ENCODE measurements at regions not wholly inside any gene's neighbourhood (a gene's known extent, or its start where the extent isn't known, plus 50 kb on each side); places are given as distances from the start of the nearest gene placed in this dataset.

DNA sequence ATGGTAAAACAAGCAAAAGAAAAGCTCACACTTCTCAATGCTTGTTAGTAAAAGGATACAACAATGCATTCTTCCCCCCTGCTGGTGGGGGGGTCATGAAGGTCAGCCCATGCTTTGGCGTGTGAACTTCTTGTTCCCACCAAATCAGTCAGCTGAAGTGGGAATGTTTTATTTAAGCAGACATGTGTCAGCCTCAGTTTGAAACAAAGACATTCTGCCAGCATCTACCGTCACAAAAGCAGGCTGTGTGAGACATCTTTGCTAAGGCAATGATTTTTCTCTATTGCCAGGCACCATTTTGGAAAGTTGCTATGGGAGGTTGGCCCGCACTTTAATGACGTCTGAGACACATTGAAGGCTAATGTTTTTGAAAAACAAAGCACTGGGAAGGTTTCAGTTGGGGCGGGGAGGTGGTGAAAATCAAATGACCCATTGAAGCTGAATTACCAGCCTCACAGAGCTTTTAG is 206.6 kb downstream of the TLE3 start:
- H3K27ac Mint-ChIP-seq: no peak overlapping the region
- ChIA-PET CTCF (no interaction called here), POLR2A (no interaction called here)
- H3K27me3 Mint-ChIP-seq (ENCODE audit: low read depth): peaks cover 30% of the 10 kb centered on the region
- peaks cover 19% of the 10 kb centered on the region for H3K9me3 Mint-ChIP-seq
- H3K4me3 Mint-ChIP-seq: no peak overlapping the region
- DNase-seq (ENCODE audit: low spot score): no peak
- H3K36me3 Mint-ChIP-seq: peaks cover 7% of the 10 kb centered on the region
- no peak for ATAC-seq
- H3K4me1 Mint-ChIP-seq: peaks cover 17% of the 10 kb centered on the region
- TF ChIP-seq NFATC4 (CRISPR knock-in tag; IDR thresholded peaks at IDR 0.05) (no peak), PRRX2 (CRISPR knock-in tag; IDR thresholded peaks at IDR 0.05) (no peak), ZNF416 (CRISPR knock-in tag; IDR thresholded peaks at IDR 0.05) (no peak), IRF2 (CRISPR knock-in tag; IDR thresholded peaks at IDR 0.05; ENCODE audit: borderline replicate concordance, low read depth) (no peak), ATF1 (CRISPR knock-in tag; IDR thresholded peaks at IDR 0.05) (no peak)
- TF ChIP-seq, protein P1, sequence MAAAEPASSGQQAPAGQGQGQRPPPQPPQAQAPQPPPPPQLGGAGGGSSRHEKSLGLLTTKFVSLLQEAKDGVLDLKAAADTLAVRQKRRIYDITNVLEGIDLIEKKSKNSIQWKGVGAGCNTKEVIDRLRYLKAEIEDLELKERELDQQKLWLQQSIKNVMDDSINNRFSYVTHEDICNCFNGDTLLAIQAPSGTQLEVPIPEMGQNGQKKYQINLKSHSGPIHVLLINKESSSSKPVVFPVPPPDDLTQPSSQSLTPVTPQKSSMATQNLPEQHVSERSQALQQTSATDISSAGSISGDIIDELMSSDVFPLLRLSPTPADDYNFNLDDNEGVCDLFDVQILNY (CRISPR knock-in tag; IDR thresholded peaks at IDR 0.05): no peak
- TF ChIP-seq, protein P2, sequence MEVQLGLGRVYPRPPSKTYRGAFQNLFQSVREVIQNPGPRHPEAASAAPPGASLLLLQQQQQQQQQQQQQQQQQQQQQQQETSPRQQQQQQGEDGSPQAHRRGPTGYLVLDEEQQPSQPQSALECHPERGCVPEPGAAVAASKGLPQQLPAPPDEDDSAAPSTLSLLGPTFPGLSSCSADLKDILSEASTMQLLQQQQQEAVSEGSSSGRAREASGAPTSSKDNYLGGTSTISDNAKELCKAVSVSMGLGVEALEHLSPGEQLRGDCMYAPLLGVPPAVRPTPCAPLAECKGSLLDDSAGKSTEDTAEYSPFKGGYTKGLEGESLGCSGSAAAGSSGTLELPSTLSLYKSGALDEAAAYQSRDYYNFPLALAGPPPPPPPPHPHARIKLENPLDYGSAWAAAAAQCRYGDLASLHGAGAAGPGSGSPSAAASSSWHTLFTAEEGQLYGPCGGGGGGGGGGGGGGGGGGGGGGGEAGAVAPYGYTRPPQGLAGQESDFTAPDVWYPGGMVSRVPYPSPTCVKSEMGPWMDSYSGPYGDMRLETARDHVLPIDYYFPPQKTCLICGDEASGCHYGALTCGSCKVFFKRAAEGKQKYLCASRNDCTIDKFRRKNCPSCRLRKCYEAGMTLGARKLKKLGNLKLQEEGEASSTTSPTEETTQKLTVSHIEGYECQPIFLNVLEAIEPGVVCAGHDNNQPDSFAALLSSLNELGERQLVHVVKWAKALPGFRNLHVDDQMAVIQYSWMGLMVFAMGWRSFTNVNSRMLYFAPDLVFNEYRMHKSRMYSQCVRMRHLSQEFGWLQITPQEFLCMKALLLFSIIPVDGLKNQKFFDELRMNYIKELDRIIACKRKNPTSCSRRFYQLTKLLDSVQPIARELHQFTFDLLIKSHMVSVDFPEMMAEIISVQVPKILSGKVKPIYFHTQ (CRISPR knock-in tag; IDR thresholded peaks at IDR 0.05): no peak
- TF ChIP-seq, protein P3, sequence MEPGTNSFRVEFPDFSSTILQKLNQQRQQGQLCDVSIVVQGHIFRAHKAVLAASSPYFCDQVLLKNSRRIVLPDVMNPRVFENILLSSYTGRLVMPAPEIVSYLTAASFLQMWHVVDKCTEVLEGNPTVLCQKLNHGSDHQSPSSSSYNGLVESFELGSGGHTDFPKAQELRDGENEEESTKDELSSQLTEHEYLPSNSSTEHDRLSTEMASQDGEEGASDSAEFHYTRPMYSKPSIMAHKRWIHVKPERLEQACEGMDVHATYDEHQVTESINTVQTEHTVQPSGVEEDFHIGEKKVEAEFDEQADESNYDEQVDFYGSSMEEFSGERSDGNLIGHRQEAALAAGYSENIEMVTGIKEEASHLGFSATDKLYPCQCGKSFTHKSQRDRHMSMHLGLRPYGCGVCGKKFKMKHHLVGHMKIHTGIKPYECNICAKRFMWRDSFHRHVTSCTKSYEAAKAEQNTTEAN (CRISPR knock-in tag; IDR thresholded peaks at IDR 0.05): no peak
- TF ChIP-seq, protein P4, sequence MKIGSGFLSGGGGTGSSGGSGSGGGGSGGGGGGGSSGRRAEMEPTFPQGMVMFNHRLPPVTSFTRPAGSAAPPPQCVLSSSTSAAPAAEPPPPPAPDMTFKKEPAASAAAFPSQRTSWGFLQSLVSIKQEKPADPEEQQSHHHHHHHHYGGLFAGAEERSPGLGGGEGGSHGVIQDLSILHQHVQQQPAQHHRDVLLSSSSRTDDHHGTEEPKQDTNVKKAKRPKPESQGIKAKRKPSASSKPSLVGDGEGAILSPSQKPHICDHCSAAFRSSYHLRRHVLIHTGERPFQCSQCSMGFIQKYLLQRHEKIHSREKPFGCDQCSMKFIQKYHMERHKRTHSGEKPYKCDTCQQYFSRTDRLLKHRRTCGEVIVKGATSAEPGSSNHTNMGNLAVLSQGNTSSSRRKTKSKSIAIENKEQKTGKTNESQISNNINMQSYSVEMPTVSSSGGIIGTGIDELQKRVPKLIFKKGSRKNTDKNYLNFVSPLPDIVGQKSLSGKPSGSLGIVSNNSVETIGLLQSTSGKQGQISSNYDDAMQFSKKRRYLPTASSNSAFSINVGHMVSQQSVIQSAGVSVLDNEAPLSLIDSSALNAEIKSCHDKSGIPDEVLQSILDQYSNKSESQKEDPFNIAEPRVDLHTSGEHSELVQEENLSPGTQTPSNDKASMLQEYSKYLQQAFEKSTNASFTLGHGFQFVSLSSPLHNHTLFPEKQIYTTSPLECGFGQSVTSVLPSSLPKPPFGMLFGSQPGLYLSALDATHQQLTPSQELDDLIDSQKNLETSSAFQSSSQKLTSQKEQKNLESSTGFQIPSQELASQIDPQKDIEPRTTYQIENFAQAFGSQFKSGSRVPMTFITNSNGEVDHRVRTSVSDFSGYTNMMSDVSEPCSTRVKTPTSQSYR (CRISPR knock-in tag; IDR thresholded peaks at IDR 0.05): no peak

DNA sequence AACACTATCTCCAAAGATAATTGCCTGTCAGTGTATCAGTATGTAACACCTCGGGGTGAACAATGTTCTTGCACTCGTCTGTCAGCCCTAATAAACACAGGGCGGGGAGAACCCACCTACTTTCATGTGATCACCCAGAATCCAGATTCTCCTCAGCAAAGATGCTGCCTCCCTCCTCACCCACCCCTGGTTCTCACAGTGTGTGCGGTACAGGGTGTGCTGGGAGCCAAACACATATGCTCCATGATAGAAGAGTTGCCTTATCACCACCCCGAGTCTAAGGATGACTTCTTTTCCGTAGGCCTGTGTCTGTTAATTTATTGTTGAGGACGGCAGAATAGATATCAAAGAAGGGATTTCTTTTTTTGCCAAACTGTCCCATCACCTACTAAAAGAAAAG is 206.1 kb downstream of the TLE3 start:
- no peak for ATAC-seq
- ChIA-PET POLR2A (no interaction called here), CTCF (interaction anchor here (0.7 kb wide), 1 partner anchor 308 kb away, joined by 3 read pairs; no protein-coding TSS in a partner anchor)
- Mint-ChIP-seq H3K27ac (no peak overlapping the region), H3K36me3 (peaks cover 7% of the 10 kb centered on the region), H3K4me1 (peaks cover 13% of the 10 kb centered on the region), H3K4me3 (no peak overlapping the region), H3K27me3 (ENCODE audit: low read depth) (peaks cover 25% of the 10 kb centered on the region), H3K9me3 (peaks cover 19% of the 10 kb centered on the region)
- TF ChIP-seq, protein P5, sequence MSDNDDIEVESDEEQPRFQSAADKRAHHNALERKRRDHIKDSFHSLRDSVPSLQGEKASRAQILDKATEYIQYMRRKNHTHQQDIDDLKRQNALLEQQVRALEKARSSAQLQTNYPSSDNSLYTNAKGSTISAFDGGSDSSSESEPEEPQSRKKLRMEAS (CRISPR knock-in tag; IDR thresholded peaks at IDR 0.05): no peak
- TF ChIP-seq TCF7 (CRISPR knock-in tag; IDR thresholded peaks at IDR 0.05; ENCODE audit: low read depth) (no peak), NR1H2 (CRISPR knock-in tag; IDR thresholded peaks at IDR 0.05) (no peak), SMAD3 (CRISPR knock-in tag; IDR thresholded peaks at IDR 0.05; ENCODE audit: borderline replicate concordance) (no peak), SP1 (CRISPR knock-in tag; conservative IDR thresholded peaks at IDR 0.05) (no peak), CREM (CRISPR knock-in tag; IDR thresholded peaks at IDR 0.05) (no peak)
- TF ChIP-seq, protein P6, sequence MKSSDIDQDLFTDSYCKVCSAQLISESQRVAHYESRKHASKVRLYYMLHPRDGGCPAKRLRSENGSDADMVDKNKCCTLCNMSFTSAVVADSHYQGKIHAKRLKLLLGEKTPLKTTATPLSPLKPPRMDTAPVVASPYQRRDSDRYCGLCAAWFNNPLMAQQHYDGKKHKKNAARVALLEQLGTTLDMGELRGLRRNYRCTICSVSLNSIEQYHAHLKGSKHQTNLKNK (CRISPR knock-in tag; IDR thresholded peaks at IDR 0.05): no peak
- no peak for DNase-seq (ENCODE audit: low spot score)

All from WTC11 (cell line).